ENCODE measurements at regions not wholly inside any gene's neighbourhood (a gene's known extent, or its start where the extent isn't known, plus 50 kb on each side); places are given as distances from the start of the nearest gene placed in this dataset.

GRCh38 chr1:214843281-214843680 lies 239.3 kb upstream of the KCNK2 start:
- no peak overlapping the region; the same call in 1 of the 2 replicates for H4K5ac ChIP-seq (ENCODE audit: low read depth, low read length)
- intact Hi-C loops (cut with micrococcal nuclease) = no loop called here
- no peaks in the 10 kb centered on the region for H3K36me3 ChIP-seq (ENCODE audit: control insufficient read depth, insufficient read depth, low read length)
- no peak for TF ChIP-seq CEBPB (IDR thresholded peaks at IDR 0.05; ENCODE audit: low read depth, low read length)
- TF ChIP-seq BHLHE40 (IDR thresholded peaks at IDR 0.05; ENCODE audit: low read depth, low read length) = no peak
- no peak for TF ChIP-seq RCOR1 (IDR thresholded peaks at IDR 0.05; ENCODE audit: insufficient replicate concordance, low read length)
- no peak for TF ChIP-seq ELK1 (IDR thresholded peaks at IDR 0.05; ENCODE audit: borderline replicate concordance, low read depth, low read length)
- no peak for TF ChIP-seq MXI1 (IDR thresholded peaks at IDR 0.05; ENCODE audit: borderline replicate concordance, low read depth, low read length)
- no peak for TF ChIP-seq MAZ (IDR thresholded peaks at IDR 0.05; ENCODE audit: borderline replicate concordance, low read depth, low read length)
- no peak for TF ChIP-seq CHD1 (IDR thresholded peaks at IDR 0.05; ENCODE audit: low read depth, low read length)
- no peak for TF ChIP-seq FOS (IDR thresholded peaks at IDR 0.05; ENCODE audit: low read depth, low read length)
- no peak for TF ChIP-seq SMC3 (IDR thresholded peaks at IDR 0.05; ENCODE audit: low read depth, low read length)
- no peaks in the 10 kb centered on the region for H4K20me1 ChIP-seq (ENCODE audit: insufficient read depth, low read length)
- H2BK120ac ChIP-seq (ENCODE audit: low read depth, low read length) = peak overlapping the region; percentile 59; the same call in 1 of the 2 replicates
- dilution Hi-C loops (cut with HindIII; ENCODE audit: low sequenced_read_pairs, unreplicated experiment) = no loop called here
- H3K4me1 ChIP-seq (ENCODE audit: control insufficient read depth, insufficient read depth, low read length) = peaks cover 6% of the 10 kb centered on the region
- H3K9me1 ChIP-seq (ENCODE audit: insufficient read depth, low read length) = no peaks in the 10 kb centered on the region; the same call in 1 of the 2 replicates
- no peak overlapping the region for H3K9ac ChIP-seq (ENCODE audit: low read depth, low read length)
- H4K91ac ChIP-seq (ENCODE audit: insufficient read depth, low read depth, low read length) = peak overlapping the region; percentile 17; the same call in 1 of the 2 replicates
- DNase-seq = peak; percentile 70
- POLR2A ChIA-PET (ENCODE audit: unreplicated experiment) = no interaction called here
- in situ Hi-C loops (cut with MboI; ENCODE audit: low sequenced_read_pairs) = no loop called here
- peak overlapping the region; percentile 94 for H2BK5ac ChIP-seq (ENCODE audit: low read depth, low read length, poor library complexity, severe bottlenecking)
- H3K9me3 ChIP-seq (ENCODE audit: control insufficient read depth, insufficient read depth, low read length) = no peaks in the 10 kb centered on the region
- no peak overlapping the region for H2AFZ ChIP-seq (replicated peaks; ENCODE audit: low read length, poor library complexity)
- no peaks in the 10 kb centered on the region for H3K79me1 ChIP-seq (ENCODE audit: low read depth in 1 of 2, low read length in 2 of 2)
- peak overlapping the region; percentile 24 to 38; a peak in 1 of 4 replicates for H4K8ac ChIP-seq (ENCODE audit: low read depth in 2 of 2, low read length in 2 of 2)
- no peak overlapping the region for H2AK9ac ChIP-seq (replicated peaks; ENCODE audit: low read depth, low read length, poor library complexity)
- peak overlapping the region; percentile 96; the same call in 1 of the 2 replicates for H3K18ac ChIP-seq (ENCODE audit: low read depth, low read length)
- H3K14ac ChIP-seq (replicated peaks; ENCODE audit: low read depth, low read length) = no peak overlapping the region; the same call in 1 of the 2 replicates
- H3K27ac ChIP-seq (ENCODE audit: insufficient read depth, low read length) = peak overlapping the region; percentile 7; the same call in 1 of the 2 replicates
- H3K27me3 ChIP-seq (ENCODE audit: control insufficient read depth, insufficient read depth, low read length) = no peaks in the 10 kb centered on the region
- peak overlapping the region; percentile 67; the same call in 1 of the 2 replicates for H3K4ac ChIP-seq (ENCODE audit: low read depth, low read length)
- peak overlapping the region; percentile 47; the same call in 1 of the 2 replicates for H2BK20ac ChIP-seq (ENCODE audit: low read depth, low read length)
- H3K23ac ChIP-seq (ENCODE audit: low read depth, low read length) = no peak overlapping the region
- H3K4me3 ChIP-seq (ENCODE audit: insufficient read depth, low read depth, low read length) = no peak overlapping the region
- peak; percentile 46 for ATAC-seq (ENCODE audit: low read depth)
- H3K56ac ChIP-seq (ENCODE audit: extremely low read depth, insufficient read depth, low read length) = 0 out of 2 replicates have a peak overlapping the region, but pooled peaks have one; percentile 5
- H2BK15ac ChIP-seq (ENCODE audit: low read depth, low read length) = 0 out of 3 replicates have a peak overlapping the region, but pooled peaks have one; percentile 18
- CTCF ChIA-PET = interaction anchor here (0.6 kb wide), 1 partner anchor 184 kb away, joined by 3 read pairs; no protein-coding TSS in a partner anchor
- no peak overlapping the region for H2AK5ac ChIP-seq (ENCODE audit: low read depth, low read length)
- BruUV-seq (replicated peaks) = no TSS peak
- H3K4me2 ChIP-seq (ENCODE audit: low read depth, low read length) = peak overlapping the region; percentile 91; the same call in 1 of the 2 replicates

Data from IMR-90 (cell line).